22Rv1 (cell line): ENCODE measurements at regions not wholly inside any gene's neighbourhood (a gene's known extent, or its start where the extent isn't known, plus 50 kb on each side); places are given as distances from the start of the nearest gene placed in this dataset.
A peak's percentile ranks its signal among the peaks of the same experiment; 100 is the strongest.

Experiments used
- H3K27ac ChIP-seq: fragments of 450-650 bp; 2 replicates; pipeline ENCODE4 v1.5.1; 2017
- ZFX ChIP-seq: fragments of 450-650 bp; IDR thresholded peaks from 2 replicates; pipeline ENCODE4 v1.6.1; 2017; ENCODE audit warnings: antibody characterized with exemption, borderline replicate concordance
- TF ChIP-seq, protein P1 (sequence below): fragments of 450-650 bp; IDR thresholded peaks from 2 replicates; pipeline ENCODE4 v1.5.1; 2017; ENCODE audit warnings: mild to moderate bottlenecking

DNA sequence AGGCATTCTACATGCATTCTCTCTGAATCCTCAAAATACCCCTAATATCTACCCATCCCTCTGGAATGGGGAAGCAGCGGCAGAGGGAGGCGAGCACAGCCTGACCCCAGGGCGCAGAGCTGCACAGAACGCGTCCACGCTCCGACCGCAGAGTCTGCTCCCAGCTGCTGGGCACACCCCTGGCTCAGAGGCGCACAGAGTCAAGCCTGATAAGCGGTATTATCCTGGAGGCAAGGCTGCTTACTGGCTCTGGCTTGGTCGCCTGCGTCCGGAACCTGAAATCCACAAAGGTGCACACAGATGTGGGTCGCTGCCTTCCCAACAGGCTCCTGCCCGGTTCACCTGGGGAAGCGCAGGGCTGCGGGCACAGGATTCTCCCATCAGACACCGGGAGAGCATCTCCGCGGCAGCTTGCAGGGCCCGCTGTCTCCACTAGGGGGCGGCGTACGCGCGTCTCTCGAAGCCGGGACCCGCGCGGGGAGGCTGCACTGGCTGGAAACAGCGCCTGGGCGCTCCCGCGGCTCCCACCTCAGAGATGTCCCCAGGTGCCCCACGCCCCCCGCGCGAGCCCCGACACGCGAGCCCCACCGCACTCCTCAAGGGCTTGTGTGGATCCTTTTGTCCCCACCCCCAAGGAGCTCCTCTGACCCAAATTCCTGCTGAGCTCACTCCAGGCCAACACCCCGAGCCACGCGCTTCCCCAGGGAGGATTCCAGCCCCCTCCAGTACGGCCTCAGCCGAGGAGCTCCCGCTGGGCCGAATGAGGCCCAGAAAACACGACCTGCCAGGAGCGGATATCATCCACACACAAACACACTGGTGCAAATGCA, 120.1 kb upstream of the FZD10 start:
- TF ChIP-seq ZFX: no peak
- TF ChIP-seq, protein P1, sequence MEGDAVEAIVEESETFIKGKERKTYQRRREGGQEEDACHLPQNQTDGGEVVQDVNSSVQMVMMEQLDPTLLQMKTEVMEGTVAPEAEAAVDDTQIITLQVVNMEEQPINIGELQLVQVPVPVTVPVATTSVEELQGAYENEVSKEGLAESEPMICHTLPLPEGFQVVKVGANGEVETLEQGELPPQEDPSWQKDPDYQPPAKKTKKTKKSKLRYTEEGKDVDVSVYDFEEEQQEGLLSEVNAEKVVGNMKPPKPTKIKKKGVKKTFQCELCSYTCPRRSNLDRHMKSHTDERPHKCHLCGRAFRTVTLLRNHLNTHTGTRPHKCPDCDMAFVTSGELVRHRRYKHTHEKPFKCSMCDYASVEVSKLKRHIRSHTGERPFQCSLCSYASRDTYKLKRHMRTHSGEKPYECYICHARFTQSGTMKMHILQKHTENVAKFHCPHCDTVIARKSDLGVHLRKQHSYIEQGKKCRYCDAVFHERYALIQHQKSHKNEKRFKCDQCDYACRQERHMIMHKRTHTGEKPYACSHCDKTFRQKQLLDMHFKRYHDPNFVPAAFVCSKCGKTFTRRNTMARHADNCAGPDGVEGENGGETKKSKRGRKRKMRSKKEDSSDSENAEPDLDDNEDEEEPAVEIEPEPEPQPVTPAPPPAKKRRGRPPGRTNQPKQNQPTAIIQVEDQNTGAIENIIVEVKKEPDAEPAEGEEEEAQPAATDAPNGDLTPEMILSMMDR: peak; percentile 92
- H3K27ac ChIP-seq: no peak overlapping the region

DNA sequence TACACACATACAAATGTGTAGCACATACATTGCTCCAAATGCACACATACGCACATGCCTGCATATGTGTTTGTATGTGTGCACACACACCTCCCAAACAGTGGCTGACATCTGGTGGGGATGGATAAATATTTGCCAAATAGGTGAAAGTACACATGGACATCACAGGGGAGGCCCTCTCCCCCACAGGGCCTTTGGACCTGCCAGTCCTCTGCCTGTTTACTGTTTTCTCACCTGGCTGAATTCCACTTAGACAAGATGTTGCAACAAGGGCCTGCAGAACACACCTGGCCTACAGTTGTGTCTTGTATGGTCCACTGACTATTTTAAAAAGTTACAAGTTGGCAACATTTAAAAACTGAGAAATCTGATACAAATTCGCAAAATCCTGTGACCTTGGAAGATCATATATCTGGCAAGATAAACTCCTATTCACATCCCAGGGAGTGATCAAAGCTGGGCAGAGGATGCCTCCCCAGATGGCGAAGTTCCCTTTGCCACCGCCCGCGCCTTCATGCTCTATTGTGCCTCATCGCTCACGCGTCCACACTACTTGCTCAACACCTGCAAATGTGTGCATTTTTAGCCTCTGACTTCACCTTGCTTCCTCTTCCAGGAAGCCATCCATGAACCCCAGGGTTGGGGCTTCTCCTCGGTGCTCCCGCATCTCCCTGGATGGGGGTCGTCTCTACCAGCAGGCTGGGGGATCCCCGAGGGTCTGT, 118.4 kb upstream of the FZD10 start:
- no peak for TF ChIP-seq ZFX
- TF ChIP-seq, protein P1: no peak
- no peak overlapping the region for H3K27ac ChIP-seq

DNA sequence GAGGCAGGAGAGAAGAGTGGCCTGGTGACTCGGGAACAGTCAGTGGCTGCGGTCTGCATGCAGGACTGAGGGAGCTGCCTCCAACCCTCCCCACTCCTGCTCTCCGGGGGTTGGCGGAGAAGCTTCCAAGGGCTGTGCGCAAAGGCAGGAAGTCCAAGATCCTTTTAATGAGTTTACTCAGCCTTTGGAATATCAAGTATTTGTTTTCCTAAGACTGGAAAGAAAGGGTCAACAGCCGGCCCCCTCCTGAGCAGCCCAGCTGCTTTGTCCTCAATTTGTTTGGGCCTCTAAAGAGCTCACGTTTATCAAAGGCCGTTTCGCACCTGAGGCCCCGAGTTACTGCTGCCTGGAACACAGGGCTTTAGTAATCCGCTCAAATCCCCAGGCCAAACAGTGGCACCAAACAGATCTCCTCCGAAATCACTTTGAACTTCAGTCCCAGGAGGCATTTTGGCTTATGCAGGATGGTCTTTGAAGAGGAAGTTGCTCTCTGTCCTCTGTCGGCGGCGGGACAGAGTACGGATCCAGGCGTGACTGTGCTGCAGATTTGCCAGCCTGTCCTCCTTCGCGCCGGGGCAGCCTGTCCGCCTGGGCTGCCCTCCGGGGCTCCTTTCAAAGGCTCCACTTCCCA, 117.2 kb upstream of the FZD10 start:
- TF ChIP-seq, protein P1: no peak
- no peak for TF ChIP-seq ZFX
- no peak overlapping the region for H3K27ac ChIP-seq

DNA sequence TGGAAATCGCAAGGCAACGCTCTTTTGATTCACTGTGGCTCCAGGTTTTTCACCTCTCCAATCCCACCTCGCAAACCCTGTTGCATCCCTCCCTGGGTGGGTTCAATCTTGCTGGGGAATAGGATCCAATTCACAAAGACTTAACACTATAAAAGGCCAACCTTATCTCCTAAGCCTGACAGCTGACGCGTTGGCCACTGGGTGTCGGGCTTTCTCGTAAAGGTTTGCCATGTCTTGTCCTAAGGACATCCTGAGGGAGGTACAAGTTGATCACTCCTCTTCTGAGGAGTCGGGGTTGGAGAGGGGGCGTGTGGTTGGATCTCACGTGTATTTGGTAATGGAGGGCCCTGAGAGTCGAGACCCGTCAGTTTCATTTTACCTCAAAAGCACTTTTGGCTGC, 112.6 kb upstream of the FZD10 start:
- H3K27ac ChIP-seq: no peak overlapping the region
- TF ChIP-seq, protein P1: no peak; the same call in 1 of the 2 replicates
- no peak for TF ChIP-seq ZFX

DNA sequence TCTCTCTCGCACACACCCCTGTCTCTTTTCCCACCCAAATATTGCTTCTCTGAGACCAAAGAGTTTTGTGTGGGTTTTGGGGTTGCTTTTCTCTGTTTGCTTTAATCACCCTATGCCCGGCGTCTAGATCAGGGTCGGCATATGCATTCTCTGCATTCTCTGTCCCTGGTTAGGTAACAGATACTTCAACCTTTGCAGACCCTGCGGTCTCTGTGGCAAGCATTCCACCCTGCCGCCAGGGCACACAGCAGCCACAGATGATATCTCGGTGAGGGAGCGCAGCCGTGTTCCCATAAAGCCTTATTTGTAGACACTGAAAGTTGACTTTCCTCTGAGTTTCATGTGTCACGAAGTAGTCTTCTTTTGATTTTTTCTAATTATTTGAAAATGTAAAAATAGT, 110.4 kb upstream of the FZD10 start:
- TF ChIP-seq, protein P1: no peak
- no peak for TF ChIP-seq ZFX
- no peak overlapping the region for H3K27ac ChIP-seq

DNA sequence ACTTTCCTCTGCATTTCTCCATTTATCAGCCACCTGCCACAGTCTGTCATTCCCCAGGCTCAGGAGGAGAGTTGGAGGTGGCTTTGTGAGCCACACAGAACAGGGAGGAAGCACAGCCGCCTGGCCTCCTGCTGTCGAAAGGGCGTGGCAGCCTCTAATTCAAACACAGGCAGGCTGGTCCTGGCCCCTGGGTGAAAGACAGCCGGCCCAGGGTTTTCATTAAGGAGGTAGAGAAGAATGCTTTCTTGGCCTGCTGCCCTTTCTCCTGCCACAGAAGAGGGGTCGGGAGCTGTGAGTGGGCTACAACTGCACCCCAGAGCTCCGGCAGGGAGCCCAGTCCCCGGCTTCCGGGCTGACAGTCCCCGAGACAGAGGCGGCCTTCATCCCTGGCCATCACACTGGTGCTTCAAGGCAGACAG, 108.6 kb upstream of the FZD10 start:
- H3K27ac ChIP-seq: no peak overlapping the region
- TF ChIP-seq, protein P1: no peak
- no peak for TF ChIP-seq ZFX

DNA sequence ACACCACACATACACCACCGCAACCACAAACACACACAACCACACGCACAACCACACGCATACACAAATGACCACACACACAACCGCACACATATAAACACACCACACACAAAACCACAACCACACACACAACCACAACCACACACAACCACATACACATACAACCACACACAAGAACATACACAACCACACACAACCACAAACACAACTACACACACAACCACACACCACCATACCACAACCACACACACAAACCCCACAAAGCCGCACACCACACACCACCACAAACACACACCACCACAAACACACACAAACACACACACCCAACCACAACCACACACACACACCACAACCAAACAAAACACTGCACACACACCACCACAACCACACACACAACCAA, 107.5 kb upstream of the FZD10 start:
- H3K27ac ChIP-seq: no peak overlapping the region
- TF ChIP-seq, protein P1: no peak
- no peak for TF ChIP-seq ZFX
